Smooth muscle cell (in vitro differentiated cells): ENCODE measurements at regions not wholly inside any gene's neighbourhood (a gene's known extent, or its start where the extent isn't known, plus 50 kb on each side); places are given as distances from the start of the nearest gene placed in this dataset.

Experiments
- DNase-seq: peaks from one replicate; lab custom pipeline; 2025; ENCODE audit not compliant: unreplicated experiment; lab: John Stamatoyannopoulos, UW
- H2AFZ ChIP-seq: fragments of 200-600 bp; sonication (generic); 2 replicates; pipeline ENCODE4 v1.6.0; 2016; ENCODE audit warnings: antibody characterized with exemption, low read depth, mild to moderate bottlenecking
- H3F3A ChIP-seq: fragments of 200-600 bp; sonication (generic); 2 replicates; pipeline ENCODE4 v1.6.0; 2017; ENCODE audit warnings: antibody characterized with exemption, low read depth
- H3K27ac ChIP-seq: fragments of 200-600 bp; sonication (generic); 2 replicates; pipeline ENCODE4 v1.5.1; 2016; ENCODE audit warnings: low read depth, mild to moderate bottlenecking
- H3K27me3 ChIP-seq: fragments of 200-600 bp; sonication (generic); 2 replicates; pipeline ENCODE4 v1.6.1; 2016; ENCODE audit warnings: low read depth, mild to moderate bottlenecking
- H3K36me3 ChIP-seq: fragments of 200-600 bp; sonication (generic); 2 replicates; pipeline ENCODE4 v1.5.1; 2016; ENCODE audit warnings: low read depth
- H3K4me1 ChIP-seq: fragments of 200-600 bp; sonication (generic); 2 replicates; pipeline ENCODE4 v1.5.1; 2016; ENCODE audit warnings: low read depth
- H3K4me2 ChIP-seq: fragments of 200-600 bp; sonication (generic); 2 replicates; pipeline ENCODE4 v1.6.0; 2016; ENCODE audit warnings: mild to moderate bottlenecking
- H3K4me3 ChIP-seq: fragments of 200-600 bp; sonication (generic); 2 replicates; pipeline ENCODE4 v1.5.1; 2016; ENCODE audit warnings: mild to moderate bottlenecking
- H3K79me2 ChIP-seq: fragments of 200-600 bp; sonication (generic); 2 replicates; pipeline ENCODE4 v1.6.0; 2016; ENCODE audit warnings: low read depth, mild to moderate bottlenecking
- H3K9ac ChIP-seq: fragments of 200-600 bp; sonication (generic); 2 replicates; pipeline ENCODE4 v1.6.0; 2016; ENCODE audit warnings: low read depth
- H3K9me3 ChIP-seq: fragments of 200-600 bp; sonication (generic); replicated peaks from 2 replicates; pipeline ENCODE4 v1.5.1; 2016; ENCODE audit warnings: low read depth
- H4K20me1 ChIP-seq: fragments of 200-600 bp; sonication (generic); 2 replicates; pipeline ENCODE4 v1.6.0; 2016; ENCODE audit warnings: low read depth
- CTCF ChIP-seq: fragments of 200-600 bp; sonication (generic); IDR thresholded peaks from 2 replicates; pipeline ENCODE4 v1.5.1; 2017; ENCODE audit warnings: borderline replicate concordance, mild to moderate bottlenecking, antibody characterized with exemption; ENCODE audit not compliant: insufficient read depth, poor library complexity, severe bottlenecking
- WGBS: methylation state at CpG from one replicate; pipeline ENCODE4 v1.1.7; 2016; ENCODE audit warnings: low lambda C conversion rate; 5-methylcytosine and 5-hydroxymethylcytosine counted together

- Histone ChIP-seq H3K27ac (no peak overlapping the region), H3K9me3 (no peaks in the 10 kb centered on the region), H3K36me3 (no peaks in the 10 kb centered on the region), H3K4me3 (no peak overlapping the region), H3K27me3 (no peaks in the 10 kb centered on the region), H3K4me1 (no peaks in the 10 kb centered on the region), H3K9ac (no peak overlapping the region), H4K20me1 (no peaks in the 10 kb centered on the region), H3K79me2 (no peaks in the 10 kb centered on the region), H3F3A (no peaks in the 10 kb centered on the region), H2AFZ (no peak overlapping the region), H3K4me2 (no peak overlapping the region)
- TF ChIP-seq CTCF = no peak
- no peak for DNase-seq
Observed at GRCh38 chr6:60681806-60682205, 1604.2 kb downstream of the KHDRBS2 start.

- no peak overlapping the region for H3K4me3 ChIP-seq
- H3K27ac ChIP-seq = no peak overlapping the region
- H3K27me3 ChIP-seq = no peaks in the 10 kb centered on the region
- H3K9ac ChIP-seq = no peak overlapping the region
- H3K79me2 ChIP-seq = no peaks in the 10 kb centered on the region
- H3K4me2 ChIP-seq = no peak overlapping the region
- 96% methylated on average over 2 of the region's 2 CpGs for WGBS
- H3K4me1 ChIP-seq = no peaks in the 10 kb centered on the region
- H2AFZ ChIP-seq = no peak overlapping the region
- H3K9me3 ChIP-seq = no peaks in the 10 kb centered on the region
- no peaks in the 10 kb centered on the region for H3K36me3 ChIP-seq
- no peak for TF ChIP-seq CTCF
- no peak for DNase-seq
- no peaks in the 10 kb centered on the region for H3F3A ChIP-seq
- H4K20me1 ChIP-seq = no peaks in the 10 kb centered on the region
Observed at GRCh38 chr6:60679175-60679574, 1606.8 kb downstream of the KHDRBS2 start.

GRCh38 chr6:60671369-60671768, 1614.7 kb downstream of the KHDRBS2 start:
- no peaks in the 10 kb centered on the region for H3K4me1 ChIP-seq
- H4K20me1 ChIP-seq = no peaks in the 10 kb centered on the region
- H3K27me3 ChIP-seq = no peaks in the 10 kb centered on the region
- H3K36me3 ChIP-seq = no peaks in the 10 kb centered on the region
- DNase-seq = no peak
- H3F3A ChIP-seq = no peaks in the 10 kb centered on the region
- no peaks in the 10 kb centered on the region for H3K9me3 ChIP-seq
- no peak overlapping the region for H3K9ac ChIP-seq
- no peak for TF ChIP-seq CTCF
- H3K4me3 ChIP-seq = no peak overlapping the region
- H3K4me2 ChIP-seq = no peak overlapping the region
- H2AFZ ChIP-seq = no peak overlapping the region
- H3K27ac ChIP-seq = no peak overlapping the region
- H3K79me2 ChIP-seq = no peaks in the 10 kb centered on the region

GRCh38 chr6:60670036-60670435, 1616.0 kb downstream of the KHDRBS2 start:
- H3K27ac ChIP-seq = no peak overlapping the region
- no peak for TF ChIP-seq CTCF
- no peak overlapping the region for H2AFZ ChIP-seq
- no peak overlapping the region for H3K4me3 ChIP-seq
- no peaks in the 10 kb centered on the region for H3K27me3 ChIP-seq
- no peaks in the 10 kb centered on the region for H3K79me2 ChIP-seq
- H4K20me1 ChIP-seq = no peaks in the 10 kb centered on the region
- H3K4me1 ChIP-seq = no peaks in the 10 kb centered on the region
- no peaks in the 10 kb centered on the region for H3K9me3 ChIP-seq
- no peaks in the 10 kb centered on the region for H3K36me3 ChIP-seq
- H3K4me2 ChIP-seq = no peak overlapping the region
- no peaks in the 10 kb centered on the region for H3F3A ChIP-seq
- no peak overlapping the region for H3K9ac ChIP-seq
- no peak for DNase-seq
